ENCODE measurements at regions not wholly inside any gene's neighbourhood (a gene's known extent, or its start where the extent isn't known, plus 50 kb on each side); places are given as distances from the start of the nearest gene placed in this dataset.

DNA sequence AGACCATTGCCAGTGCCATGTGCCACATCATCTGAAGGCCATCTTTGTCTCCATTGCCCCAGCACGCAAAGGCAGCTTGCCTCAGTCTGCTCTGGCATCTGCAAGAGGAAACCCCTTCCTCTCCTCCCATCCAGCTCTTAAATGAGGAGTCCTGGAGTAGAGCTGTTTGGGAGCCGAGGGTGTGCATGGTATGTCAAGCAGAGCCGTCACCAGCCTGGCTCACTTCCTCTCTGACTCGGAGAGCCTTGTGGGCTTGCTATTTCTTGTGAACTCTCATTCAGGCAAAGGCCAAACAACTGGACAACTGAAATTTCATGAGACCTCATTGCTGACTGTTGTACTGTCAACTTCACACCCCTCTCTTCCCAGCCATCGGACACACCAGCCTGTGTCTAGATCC lies 143.9 kb downstream of the SIPA1L2 start:
- DNase-seq (no peak), ATAC-seq (ENCODE audit: low FRiP score) (no peak)
- Histone ChIP-seq H3K27ac (ENCODE audit: low read depth in 1 of 2, low read length in 2 of 2) (no peak overlapping the region), H3K27me3 (ENCODE audit: control insufficient read depth in 1 of 2, insufficient read depth in 2 of 2, low read length in 1 of 2) (no peaks in the 10 kb centered on the region), H3K9me3 (ENCODE audit: control insufficient read depth, low read length) (no peaks in the 10 kb centered on the region), H3K36me3 (ENCODE audit: control insufficient read depth in 1 of 2, insufficient read depth in 2 of 2, low read length in 1 of 2) (peaks cover 0 to 2% of the 10 kb centered on the region in 2 donors), H3K4me1 (ENCODE audit: control insufficient read depth in 1 of 2, insufficient read depth in 2 of 2, low read length in 2 of 2) (peaks cover 0 to 11% of the 10 kb centered on the region in 2 donors), H3K4me3 (ENCODE audit: low read length in 2 of 2) (no peak overlapping the region)
- intact Hi-C loops (cut with DNase I): no loop called here
- 37 to 39% methylated on average over 5 of the region's 5 CpGs for WGBS, 2 donors

DNA sequence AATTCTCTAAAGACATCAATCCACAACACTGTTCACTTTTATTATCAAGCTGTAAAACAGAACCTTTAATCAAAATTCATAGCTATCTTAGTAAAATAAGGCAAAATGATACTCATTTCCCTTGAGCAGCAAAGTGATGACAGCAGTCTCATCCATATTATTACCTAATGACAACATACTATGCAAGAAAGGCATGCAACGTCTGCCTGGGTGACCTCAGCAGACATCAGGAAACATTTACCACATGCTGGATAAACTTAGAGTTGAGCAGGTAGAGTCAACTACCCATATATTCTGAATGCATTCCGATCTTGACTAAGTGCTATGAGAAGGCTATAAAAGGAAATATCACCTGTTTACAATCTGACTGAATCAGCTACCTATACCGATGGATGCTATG lies 145.1 kb downstream of the SIPA1L2 start:
- Histone ChIP-seq H3K9me3 (ENCODE audit: control insufficient read depth, low read length) (no peaks in the 10 kb centered on the region), H3K27me3 (ENCODE audit: control insufficient read depth in 1 of 2, insufficient read depth in 2 of 2, low read length in 1 of 2) (no peaks in the 10 kb centered on the region), H3K4me1 (ENCODE audit: control insufficient read depth in 1 of 2, insufficient read depth in 2 of 2, low read length in 2 of 2) (peaks cover 0 to 11% of the 10 kb centered on the region in 2 donors), H3K27ac (ENCODE audit: low read depth in 1 of 2, low read length in 2 of 2) (no peak overlapping the region), H3K4me3 (ENCODE audit: low read length in 2 of 2) (no peak overlapping the region), H3K36me3 (ENCODE audit: control insufficient read depth in 1 of 2, insufficient read depth in 2 of 2, low read length in 1 of 2) (no peaks in the 10 kb centered on the region)
- no peak for ATAC-seq (ENCODE audit: low FRiP score)
- no peak for DNase-seq
- intact Hi-C loops (cut with DNase I): no loop called here
- WGBS, 2 donors: 86 to 95% methylated on average over 3 of the region's 3 CpGs

- Histone ChIP-seq H3K27ac (ENCODE audit: low read depth in 1 of 2, low read length in 2 of 2) (no peak overlapping the region), H3K36me3 (ENCODE audit: control insufficient read depth in 1 of 2, insufficient read depth in 2 of 2, low read length in 1 of 2) (no peaks in the 10 kb centered on the region), H3K4me3 (ENCODE audit: low read length in 2 of 2) (no peak overlapping the region), H3K9me3 (ENCODE audit: control insufficient read depth, low read length) (no peaks in the 10 kb centered on the region), H3K27me3 (ENCODE audit: control insufficient read depth in 1 of 2, insufficient read depth in 2 of 2, low read length in 1 of 2) (no peaks in the 10 kb centered on the region), H3K4me1 (ENCODE audit: control insufficient read depth in 1 of 2, insufficient read depth in 2 of 2, low read length in 2 of 2) (peaks cover 0 to 11% of the 10 kb centered on the region in 2 donors)
- WGBS, 2 donors: 93% methylated on average over 4 of the region's 4 CpGs
- ATAC-seq (ENCODE audit: low FRiP score) (no peak), DNase-seq (no peak)
- intact Hi-C loops (cut with DNase I): no loop called here
These were observed 146.1 kb downstream of the SIPA1L2 start for GRCh38 chr1:232483826-232484225.

GRCh38 chr1:232481091-232481490 lies 148.8 kb downstream of the SIPA1L2 start:
- H3K36me3 ChIP-seq (ENCODE audit: control insufficient read depth in 1 of 2, insufficient read depth in 2 of 2, low read length in 1 of 2): no peaks in the 10 kb centered on the region
- no peak overlapping the region for H3K27ac ChIP-seq (ENCODE audit: low read depth in 1 of 2, low read length in 2 of 2)
- ATAC-seq (ENCODE audit: low FRiP score) (no peak), DNase-seq (no peak)
- 96% methylated on average over 5 of the region's 5 CpGs for WGBS, 2 donors
- H3K27me3 ChIP-seq (ENCODE audit: control insufficient read depth in 1 of 2, insufficient read depth in 2 of 2, low read length in 1 of 2): no peaks in the 10 kb centered on the region
- no peaks in the 10 kb centered on the region for H3K9me3 ChIP-seq (ENCODE audit: control insufficient read depth, low read length)
- intact Hi-C loops (cut with DNase I): no loop called here
- H3K4me3 ChIP-seq (ENCODE audit: low read length in 2 of 2): no peak overlapping the region
- peaks cover 0 to 4% of the 10 kb centered on the region in 2 donors for H3K4me1 ChIP-seq (ENCODE audit: control insufficient read depth in 1 of 2, insufficient read depth in 2 of 2, low read length in 2 of 2)

DNA sequence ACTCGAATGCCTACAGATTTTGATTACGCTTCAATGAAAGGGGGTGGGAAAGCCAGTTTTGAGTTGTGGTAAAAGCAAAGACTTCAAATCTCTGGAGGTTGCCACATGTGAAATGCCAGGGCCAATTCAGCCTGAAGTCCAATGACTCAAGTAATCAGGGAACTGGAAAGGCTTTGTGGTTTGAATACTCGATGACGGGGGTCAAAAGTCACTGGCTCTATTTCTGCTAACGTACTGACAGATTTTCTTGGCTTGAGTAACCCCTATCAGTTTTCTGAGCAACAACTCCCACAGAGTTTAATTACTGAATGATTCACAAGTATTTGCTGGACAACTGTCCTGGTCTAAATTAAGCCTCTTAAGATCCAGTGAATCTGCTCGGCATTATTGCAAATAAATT lies 152.2 kb downstream of the SIPA1L2 start:
- no peak for DNase-seq
- Histone ChIP-seq H3K27ac (ENCODE audit: low read depth in 1 of 2, low read length in 2 of 2) (no peak overlapping the region), H3K9me3 (ENCODE audit: control insufficient read depth, low read length) (no peaks in the 10 kb centered on the region), H3K27me3 (ENCODE audit: control insufficient read depth in 1 of 2, insufficient read depth in 2 of 2, low read length in 1 of 2) (no peaks in the 10 kb centered on the region), H3K4me1 (ENCODE audit: control insufficient read depth in 1 of 2, insufficient read depth in 2 of 2, low read length in 2 of 2) (peaks cover 2 to 3% of the 10 kb centered on the region in 2 donors), H3K36me3 (ENCODE audit: control insufficient read depth in 1 of 2, insufficient read depth in 2 of 2, low read length in 1 of 2) (no peaks in the 10 kb centered on the region), H3K4me3 (ENCODE audit: low read length in 2 of 2) (no peak overlapping the region)
- peak; percentile 75 for ATAC-seq (ENCODE audit: low FRiP score)
- intact Hi-C loops (cut with DNase I): no loop called here
- WGBS, 2 donors: 68% methylated on average over 6 of the region's 6 CpGs

DNA sequence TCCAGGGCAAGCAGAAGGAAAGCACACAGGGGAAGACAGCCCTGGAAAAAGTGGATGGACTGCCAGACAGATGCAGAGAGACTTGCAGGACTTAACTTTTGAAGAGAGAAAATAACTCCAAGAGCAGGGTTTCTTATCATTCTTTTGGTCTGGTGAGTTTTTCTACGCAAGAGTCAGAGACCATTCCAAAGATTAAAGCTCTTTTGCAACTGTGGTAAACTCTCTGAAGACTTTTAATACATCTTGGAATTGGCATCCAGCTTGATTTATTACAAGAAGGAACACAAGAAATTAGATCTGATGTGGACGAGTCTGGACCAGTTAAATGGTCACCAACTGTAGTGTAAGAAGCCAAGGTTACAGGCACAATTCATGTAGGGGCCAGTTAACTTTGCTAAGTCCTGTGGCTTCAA lies 153.4 kb downstream of the SIPA1L2 start:
- Histone ChIP-seq H3K4me1 (ENCODE audit: control insufficient read depth in 1 of 2, insufficient read depth in 2 of 2, low read length in 2 of 2) (peaks cover 2 to 3% of the 10 kb centered on the region in 2 donors), H3K27me3 (ENCODE audit: control insufficient read depth in 1 of 2, insufficient read depth in 2 of 2, low read length in 1 of 2) (no peaks in the 10 kb centered on the region), H3K9me3 (ENCODE audit: control insufficient read depth, low read length) (no peaks in the 10 kb centered on the region), H3K4me3 (ENCODE audit: low read length in 2 of 2) (no peak overlapping the region), H3K36me3 (ENCODE audit: control insufficient read depth in 1 of 2, insufficient read depth in 2 of 2, low read length in 1 of 2) (no peaks in the 10 kb centered on the region), H3K27ac (ENCODE audit: low read depth in 1 of 2, low read length in 2 of 2) (no peak overlapping the region)
- peak; percentile 52 for ATAC-seq (ENCODE audit: low FRiP score)
- WGBS, 2 donors: 73 to 74% methylated on average over 2 of the region's 2 CpGs
- intact Hi-C loops (cut with DNase I): no loop called here
- DNase-seq: no peak

DNA sequence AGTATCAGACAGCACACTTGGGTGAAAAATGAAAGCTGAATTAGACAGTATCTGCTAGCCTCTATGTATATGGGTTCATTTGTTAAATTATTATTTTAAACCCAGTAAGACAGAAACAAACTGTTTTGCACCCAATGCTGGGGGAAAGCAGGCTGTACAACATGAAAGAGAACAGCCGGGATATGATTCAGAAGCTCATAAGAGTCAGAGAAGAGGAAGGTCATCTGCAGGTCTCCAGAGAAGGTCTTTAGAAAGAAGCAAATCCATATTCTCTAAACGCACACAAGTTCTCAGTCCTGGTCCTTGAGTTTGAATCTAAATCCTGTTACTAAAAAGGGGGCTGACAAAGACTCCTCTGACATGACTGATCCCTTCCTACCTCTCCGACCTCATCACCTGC lies 155.1 kb downstream of the SIPA1L2 start:
- DNase-seq (no peak), ATAC-seq (ENCODE audit: low FRiP score) (no peak)
- Histone ChIP-seq H3K9me3 (ENCODE audit: control insufficient read depth, low read length) (no peaks in the 10 kb centered on the region), H3K36me3 (ENCODE audit: control insufficient read depth in 1 of 2, insufficient read depth in 2 of 2, low read length in 1 of 2) (no peaks in the 10 kb centered on the region), H3K4me3 (ENCODE audit: low read length in 2 of 2) (no peak overlapping the region), H3K27ac (ENCODE audit: low read depth in 1 of 2, low read length in 2 of 2) (no peak overlapping the region), H3K4me1 (ENCODE audit: control insufficient read depth in 1 of 2, insufficient read depth in 2 of 2, low read length in 2 of 2) (peaks cover 2 to 3% of the 10 kb centered on the region in 2 donors), H3K27me3 (ENCODE audit: control insufficient read depth in 1 of 2, insufficient read depth in 2 of 2, low read length in 1 of 2) (no peaks in the 10 kb centered on the region)
- intact Hi-C loops (cut with DNase I): no loop called here
- WGBS, 2 donors: 93 to 95% methylated on average over 3 of the region's 3 CpGs

GRCh38 chr1:232473900-232474299 lies 156.0 kb downstream of the SIPA1L2 start:
- 73 to 80% methylated on average over 4 of the region's 4 CpGs for WGBS, 2 donors
- Histone ChIP-seq H3K9me3 (ENCODE audit: control insufficient read depth, low read length) (no peaks in the 10 kb centered on the region), H3K4me3 (ENCODE audit: low read length in 2 of 2) (no peak overlapping the region), H3K27me3 (ENCODE audit: control insufficient read depth in 1 of 2, insufficient read depth in 2 of 2, low read length in 1 of 2) (no peaks in the 10 kb centered on the region), H3K27ac (ENCODE audit: low read depth in 1 of 2, low read length in 2 of 2) (no peak overlapping the region), H3K4me1 (ENCODE audit: control insufficient read depth in 1 of 2, insufficient read depth in 2 of 2, low read length in 2 of 2) (peaks cover 2 to 3% of the 10 kb centered on the region in 2 donors), H3K36me3 (ENCODE audit: control insufficient read depth in 1 of 2, insufficient read depth in 2 of 2, low read length in 1 of 2) (no peaks in the 10 kb centered on the region)
- DNase-seq (no peak), ATAC-seq (ENCODE audit: low FRiP score) (no peak)
- intact Hi-C loops (cut with DNase I): no loop called here

DNA sequence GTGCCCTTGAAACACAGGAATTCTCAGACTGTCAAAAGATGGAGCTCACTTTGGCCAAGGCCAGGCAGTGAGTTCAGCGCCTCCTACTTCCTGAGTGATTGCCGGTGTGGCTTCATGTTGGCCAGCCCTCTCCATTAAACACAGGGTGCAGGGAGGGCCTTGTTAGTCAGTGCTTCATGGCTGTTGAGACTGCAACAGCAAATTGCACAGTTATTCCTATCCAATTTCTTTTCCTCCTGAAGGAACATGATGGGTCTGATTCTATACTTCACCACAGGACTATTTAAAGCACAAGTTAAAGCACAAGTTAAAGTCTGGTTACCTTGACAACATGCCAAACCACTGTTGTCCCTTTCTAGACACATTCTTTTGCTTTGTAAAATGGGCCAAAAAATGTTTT lies 156.6 kb downstream of the SIPA1L2 start:
- Histone ChIP-seq H3K27ac (ENCODE audit: low read depth in 1 of 2, low read length in 2 of 2) (peak overlapping the region; percentile 15 to 51), H3K27me3 (ENCODE audit: control insufficient read depth in 1 of 2, insufficient read depth in 2 of 2, low read length in 1 of 2) (no peaks in the 10 kb centered on the region), H3K9me3 (ENCODE audit: control insufficient read depth, low read length) (no peaks in the 10 kb centered on the region), H3K4me3 (ENCODE audit: low read length in 2 of 2) (no peak overlapping the region), H3K36me3 (ENCODE audit: control insufficient read depth in 1 of 2, insufficient read depth in 2 of 2, low read length in 1 of 2) (no peaks in the 10 kb centered on the region), H3K4me1 (ENCODE audit: control insufficient read depth in 1 of 2, insufficient read depth in 2 of 2, low read length in 2 of 2) (peaks cover 2 to 3% of the 10 kb centered on the region in 2 donors)
- peak in 1 of 2 donors; percentile 65 for DNase-seq
- intact Hi-C loops (cut with DNase I): no loop called here
- 21 to 26% methylated on average over 2 of the region's 2 CpGs for WGBS, 2 donors
- peak; percentile 78 for ATAC-seq (ENCODE audit: low FRiP score)
